ENCODE measurements at regions not wholly inside any gene's neighbourhood (a gene's known extent, or its start where the extent isn't known, plus 50 kb on each side); places are given as distances from the start of the nearest gene placed in this dataset.

DNA sequence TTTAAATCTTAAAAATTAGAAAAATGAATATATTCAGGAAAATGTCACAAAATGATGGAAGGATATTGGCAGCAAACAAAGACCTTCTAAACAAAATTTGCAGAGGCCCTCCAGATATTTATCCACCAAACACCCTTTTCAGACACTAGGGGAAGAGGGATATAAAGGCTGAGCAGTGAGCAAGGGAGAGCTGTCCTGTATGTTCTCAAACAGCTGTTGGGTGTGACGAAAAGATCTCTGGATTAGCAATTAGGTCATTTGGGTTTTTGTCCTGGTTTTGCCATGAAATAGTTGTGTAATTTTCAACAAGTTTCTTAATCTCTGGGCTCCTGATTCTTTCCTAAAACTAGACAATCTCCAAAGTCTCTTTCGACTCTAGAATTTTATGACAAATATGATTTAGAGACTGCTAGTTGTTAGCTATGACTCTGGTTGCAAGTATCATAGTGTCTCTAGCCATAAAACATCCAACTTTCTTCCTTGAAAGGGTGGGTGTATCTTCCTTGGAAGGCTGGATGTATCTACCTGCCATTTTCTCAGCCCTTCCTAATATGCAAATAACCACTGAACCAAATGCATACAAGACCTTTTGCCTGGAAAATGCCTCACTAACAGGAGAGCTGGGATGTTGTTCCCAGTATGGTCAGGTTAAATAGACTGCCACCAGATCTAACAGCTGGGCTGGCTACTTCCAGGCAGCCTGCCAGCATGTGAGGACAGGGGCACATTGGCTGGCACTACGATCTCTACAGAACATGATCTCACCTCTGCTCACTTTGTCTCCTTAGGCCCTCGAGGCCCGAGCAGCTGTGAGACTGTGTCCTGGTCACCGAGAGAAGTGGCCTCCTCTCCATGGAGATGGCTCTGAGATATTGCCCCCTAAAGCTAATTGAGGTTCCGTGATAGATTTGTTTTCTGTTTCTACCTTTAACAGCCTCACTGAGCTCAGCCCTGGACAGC is 225.5 kb upstream of the JADE1 start:
- TF ChIP-seq, protein P1, sequence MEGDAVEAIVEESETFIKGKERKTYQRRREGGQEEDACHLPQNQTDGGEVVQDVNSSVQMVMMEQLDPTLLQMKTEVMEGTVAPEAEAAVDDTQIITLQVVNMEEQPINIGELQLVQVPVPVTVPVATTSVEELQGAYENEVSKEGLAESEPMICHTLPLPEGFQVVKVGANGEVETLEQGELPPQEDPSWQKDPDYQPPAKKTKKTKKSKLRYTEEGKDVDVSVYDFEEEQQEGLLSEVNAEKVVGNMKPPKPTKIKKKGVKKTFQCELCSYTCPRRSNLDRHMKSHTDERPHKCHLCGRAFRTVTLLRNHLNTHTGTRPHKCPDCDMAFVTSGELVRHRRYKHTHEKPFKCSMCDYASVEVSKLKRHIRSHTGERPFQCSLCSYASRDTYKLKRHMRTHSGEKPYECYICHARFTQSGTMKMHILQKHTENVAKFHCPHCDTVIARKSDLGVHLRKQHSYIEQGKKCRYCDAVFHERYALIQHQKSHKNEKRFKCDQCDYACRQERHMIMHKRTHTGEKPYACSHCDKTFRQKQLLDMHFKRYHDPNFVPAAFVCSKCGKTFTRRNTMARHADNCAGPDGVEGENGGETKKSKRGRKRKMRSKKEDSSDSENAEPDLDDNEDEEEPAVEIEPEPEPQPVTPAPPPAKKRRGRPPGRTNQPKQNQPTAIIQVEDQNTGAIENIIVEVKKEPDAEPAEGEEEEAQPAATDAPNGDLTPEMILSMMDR (IDR thresholded peaks at IDR 0.05): no peak
- no peak for TF ChIP-seq POLR2A (IDR thresholded peaks at IDR 0.05)

Data from heart left ventricle (tissue), 13 donors.